Stimulated activated CD4-positive, alpha-beta T cell treated with anti-CD3 and anti-CD28 coated beads, Interleukin-1b, Interleukin-23, amount 100 ng/mL, for 4 hours (primary cell): ENCODE measurements at regions not wholly inside any gene's neighbourhood (a gene's known extent, or its start where the extent isn't known, plus 50 kb on each side); places are given as distances from the start of the nearest gene placed in this dataset.
"Not testable (repeated sequence)": the region's sequence is repeated elsewhere in the genome, so short reads cannot be mapped to it uniquely, and the experiment has no call there.

Experiments
- DNase-seq, 2 donors: peaks; one replicate each; pipeline ENCODE4 v3.0.0-alpha.2; 2020; ENCODE audit warnings: low read depth in 2 of 2

- DNase-seq = no peak
Measured at GRCh38 chr2:35820391-35820790, 535.2 kb upstream of the CRIM1 start.

DNA sequence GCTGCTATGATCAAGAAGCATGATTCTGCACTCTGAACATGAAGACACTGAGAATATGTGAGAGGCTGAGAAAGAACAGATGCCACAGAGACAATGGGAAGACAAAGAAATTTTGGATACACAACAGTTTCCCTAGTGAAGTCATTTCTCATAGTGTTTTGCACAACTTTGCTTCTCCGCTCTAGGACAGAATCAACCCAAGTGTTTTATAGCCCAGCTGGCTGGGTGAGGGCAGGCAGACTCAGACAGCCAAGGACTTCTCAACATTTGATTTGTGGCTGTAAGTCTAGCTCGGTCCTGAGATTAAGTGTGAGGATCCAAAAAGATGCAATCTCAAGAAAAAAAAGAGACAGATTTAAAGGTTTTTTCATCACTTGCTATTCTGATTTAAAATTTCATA is 536.5 kb upstream of the CRIM1 start:
- DNase-seq = no peak

DNA sequence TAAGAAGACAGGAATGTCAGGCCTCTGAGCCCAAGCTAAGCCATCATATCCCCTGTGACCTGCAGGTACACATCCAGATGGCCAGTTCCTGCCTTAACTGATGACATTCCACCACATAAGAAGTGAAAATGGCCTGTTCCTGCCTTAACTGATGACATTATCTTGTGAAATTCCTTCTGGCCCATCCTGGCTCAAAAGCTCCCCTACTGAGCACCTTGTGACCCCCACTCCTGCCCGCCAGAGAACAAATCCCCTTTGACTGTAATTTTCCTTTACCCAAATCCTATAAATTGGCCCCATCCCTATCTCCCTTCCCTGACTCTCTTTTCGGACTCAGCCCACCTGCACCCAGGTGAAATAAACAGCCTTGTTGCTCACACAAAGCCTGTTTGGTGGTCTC is 537.2 kb upstream of the CRIM1 start:
- not testable (repeated sequence) for DNase-seq

DNA sequence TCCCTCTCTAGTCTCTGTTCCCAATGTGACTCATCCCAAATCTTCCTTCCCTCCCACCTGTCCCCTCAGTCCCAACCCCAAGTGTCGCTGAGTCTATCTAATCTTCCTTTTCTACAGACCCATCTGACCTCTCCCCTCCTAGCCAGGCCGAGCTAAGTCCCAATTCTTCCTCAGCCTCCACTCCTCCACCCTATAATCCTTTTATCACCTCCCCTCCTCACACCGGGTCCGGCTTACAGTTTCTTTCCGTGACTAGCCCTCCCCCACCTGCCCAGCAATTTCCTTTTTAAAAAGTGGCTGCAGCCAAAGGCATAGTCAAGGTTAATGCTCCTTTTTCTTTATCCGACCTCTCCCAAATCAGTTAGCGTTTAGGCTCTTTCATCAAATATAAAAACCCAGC is 541.0 kb upstream of the CRIM1 start:
- DNase-seq = not testable (repeated sequence)

DNA sequence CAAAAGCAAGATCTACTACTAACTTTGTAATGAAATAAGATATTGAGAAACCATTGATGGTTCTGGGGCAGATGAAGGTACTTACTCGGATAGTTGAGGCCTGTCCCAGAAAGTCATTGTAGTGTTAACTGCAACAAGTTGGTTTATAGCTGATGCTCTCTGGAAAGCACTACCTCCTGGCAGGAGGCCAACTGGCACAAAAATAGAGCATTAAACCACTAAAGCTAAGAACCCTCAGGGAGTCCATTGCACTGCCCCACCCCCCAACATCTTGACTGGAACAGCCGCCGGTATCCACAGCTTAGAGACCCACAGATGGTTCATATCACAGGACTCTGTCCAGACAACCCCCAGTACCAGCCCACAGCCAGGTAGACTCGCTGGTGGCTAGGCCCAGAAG is 552.5 kb upstream of the CRIM1 start:
- DNase-seq = no peak

DNA sequence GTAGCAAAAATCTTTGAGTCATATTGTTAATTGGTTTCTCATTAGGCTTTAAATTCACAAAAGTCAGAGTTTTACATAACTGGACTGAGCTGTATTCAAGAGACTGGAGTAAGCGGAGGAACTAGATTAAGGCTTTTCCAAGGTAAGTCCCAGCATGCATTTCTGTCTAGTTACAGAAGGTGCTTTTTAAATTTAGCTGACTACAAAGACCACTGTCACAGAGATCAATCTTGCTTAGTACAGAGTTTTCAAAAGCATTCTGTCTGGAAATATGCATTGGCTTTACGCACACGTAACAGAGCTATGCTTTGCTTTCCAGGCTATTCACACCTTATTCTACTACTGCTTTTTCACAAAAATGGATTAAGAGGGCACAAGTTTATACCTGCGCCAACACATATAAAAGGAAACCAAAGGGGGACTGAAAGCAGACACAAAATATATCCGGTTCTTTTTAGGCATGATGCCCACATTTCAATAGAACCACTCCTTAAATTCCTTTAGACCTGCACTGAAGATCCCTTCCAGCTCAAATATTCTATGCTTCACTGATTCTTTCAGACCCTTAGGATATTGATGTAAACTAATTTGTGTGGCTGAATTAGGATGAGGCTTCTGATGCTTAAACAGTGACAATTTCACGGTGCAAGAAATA is 560.7 kb upstream of the CRIM1 start:
- no peak for DNase-seq

DNA sequence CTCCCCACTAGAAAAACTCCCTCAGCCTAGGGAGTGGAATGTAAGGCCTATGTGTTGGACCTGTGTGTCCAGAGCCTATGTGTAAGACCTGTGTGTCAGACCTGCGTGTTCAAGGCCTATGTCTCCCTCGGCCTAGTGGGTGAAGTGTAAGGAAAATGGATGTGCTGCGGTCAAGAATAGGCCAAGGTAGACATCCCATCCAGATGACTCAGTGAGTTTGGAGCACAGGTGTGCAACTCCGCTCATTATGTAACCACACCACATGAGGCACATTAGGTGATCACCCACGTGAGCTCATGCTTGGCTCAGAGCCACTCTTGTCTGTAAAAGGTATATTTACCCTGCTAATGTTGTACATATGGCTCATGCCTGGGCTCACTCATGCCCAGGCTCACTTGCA is 565.3 kb upstream of the CRIM1 start:
- no peak for DNase-seq

GRCh38 chr2:35788543-35788942 is 567.0 kb upstream of the CRIM1 start:
- no peak for DNase-seq

GRCh38 chr2:35787302-35788031 is 568.1 kb upstream of the CRIM1 start:
- DNase-seq = no peak

- DNase-seq = no peak
Measured at GRCh38 chr2:35785564-35785963, 570.0 kb upstream of the CRIM1 start.

GRCh38 chr2:35784777-35785176 is 570.8 kb upstream of the CRIM1 start:
- no peak for DNase-seq

DNA sequence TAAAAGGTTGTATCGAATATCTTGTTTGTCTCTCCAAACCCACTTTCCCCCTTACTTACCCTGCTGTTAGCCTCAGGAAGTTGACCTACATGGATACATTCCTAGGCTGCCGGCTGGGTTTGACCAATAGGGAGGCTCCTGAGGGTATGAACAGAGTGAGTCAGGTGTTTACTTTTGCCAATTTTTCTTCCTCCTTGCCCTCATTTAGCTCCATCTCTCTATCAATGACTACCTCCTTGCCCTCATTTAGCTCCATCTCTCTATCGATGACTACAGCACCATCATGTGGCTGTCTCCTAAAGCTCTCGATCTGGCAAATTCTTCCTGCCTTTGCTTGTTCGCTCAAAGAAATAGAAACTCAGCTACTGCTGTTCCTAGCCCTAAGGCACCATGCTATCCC is 571.9 kb upstream of the CRIM1 start:
- no peak for DNase-seq

GRCh38 chr2:35741556-35741955 is 614.0 kb upstream of the CRIM1 start:
- DNase-seq = no peak

GRCh38 chr2:35731674-35732073 is 623.9 kb upstream of the CRIM1 start:
- DNase-seq = no peak

DNA sequence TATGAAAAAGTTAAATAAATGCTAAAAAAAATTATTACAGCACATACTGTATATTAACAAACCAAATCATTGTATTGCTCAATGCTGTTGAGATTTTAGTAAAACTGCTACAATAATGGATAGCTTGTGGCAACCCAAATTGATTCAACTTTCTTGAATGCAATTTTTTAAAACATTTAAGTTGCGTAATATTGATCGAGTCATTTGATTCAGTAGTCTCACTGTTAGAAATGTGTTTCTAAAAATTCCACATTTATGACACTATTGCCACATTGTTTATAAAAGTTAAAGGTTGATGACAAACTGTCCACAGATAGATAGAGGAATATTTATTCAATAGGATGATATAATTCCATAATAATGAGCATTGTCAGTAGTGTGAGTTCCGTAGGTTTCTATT is 640.7 kb upstream of the CRIM1 start:
- no peak for DNase-seq

DNA sequence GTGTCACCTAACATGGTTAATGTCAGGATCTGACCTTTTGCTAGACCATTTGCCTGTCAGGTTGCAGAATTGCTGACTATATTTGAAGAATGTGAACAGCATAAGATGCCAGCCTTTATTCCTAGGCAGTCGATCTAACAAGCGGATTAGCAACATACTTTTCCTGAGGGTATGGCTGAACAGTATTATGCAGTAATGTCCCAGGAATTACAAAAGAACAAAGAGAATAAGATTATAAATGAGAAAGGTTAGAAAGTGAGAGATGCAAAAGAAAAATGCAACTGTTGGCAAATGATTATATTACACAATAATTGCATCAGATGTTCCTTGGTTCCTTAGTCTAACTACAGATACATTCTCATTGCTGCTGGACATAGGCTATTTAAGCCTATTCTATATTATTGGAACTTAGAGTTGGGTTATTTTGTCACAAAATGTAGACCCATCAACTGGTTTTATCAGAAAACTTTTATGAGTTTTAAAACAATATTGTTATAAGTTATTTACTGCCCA is 647.1 kb upstream of the CRIM1 start:
- DNase-seq = no peak

DNA sequence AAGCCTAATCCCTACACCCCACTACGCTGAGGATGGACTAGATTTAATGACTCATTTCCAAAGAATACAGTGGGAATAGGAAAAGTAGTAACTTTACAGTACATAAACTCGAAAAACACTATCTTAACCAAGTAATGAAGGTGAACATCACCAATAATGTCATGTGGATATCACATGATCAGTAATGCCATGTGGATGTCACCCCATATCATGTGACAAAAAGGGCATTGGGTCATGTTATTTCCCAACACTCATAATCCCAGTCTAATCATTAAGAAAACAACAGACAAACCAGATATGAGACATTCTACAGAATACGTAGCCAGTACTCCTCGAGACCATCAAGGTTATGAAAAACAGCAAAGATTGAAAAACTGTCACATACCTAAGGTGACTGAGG is 667.3 kb upstream of the CRIM1 start:
- DNase-seq = no peak

DNA sequence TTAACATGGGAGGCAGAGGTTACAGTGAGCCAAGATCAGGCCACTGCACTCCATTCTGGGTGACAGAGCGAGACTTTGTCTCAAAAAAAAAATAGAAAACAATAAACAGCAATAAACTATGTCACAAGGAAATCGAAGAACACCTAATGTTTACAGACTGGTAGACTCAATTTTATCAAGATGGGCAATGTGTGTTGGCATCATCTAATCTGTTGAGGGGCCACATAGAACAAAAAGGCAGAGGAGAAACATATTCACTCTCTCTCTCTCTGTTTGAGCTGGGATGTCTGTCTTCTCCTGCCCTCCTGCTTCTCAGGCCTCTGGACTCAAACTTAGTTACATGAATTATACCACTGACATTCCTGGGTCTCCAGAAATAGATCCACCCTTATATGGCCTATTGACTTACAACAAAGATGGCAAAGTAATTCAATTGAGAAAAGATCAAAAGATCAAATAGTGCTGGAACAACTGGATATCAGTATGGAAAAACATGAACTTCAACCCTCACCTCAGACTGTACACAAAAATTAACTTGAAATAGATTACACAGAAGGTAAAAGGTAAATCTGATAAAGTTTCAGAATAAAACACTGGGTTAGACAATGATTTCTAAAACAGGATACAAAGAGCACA is 703.8 kb upstream of the CRIM1 start:
- DNase-seq = no peak

GRCh38 chr2:35614640-35615039 is 740.9 kb upstream of the CRIM1 start:
- DNase-seq = no peak

DNA sequence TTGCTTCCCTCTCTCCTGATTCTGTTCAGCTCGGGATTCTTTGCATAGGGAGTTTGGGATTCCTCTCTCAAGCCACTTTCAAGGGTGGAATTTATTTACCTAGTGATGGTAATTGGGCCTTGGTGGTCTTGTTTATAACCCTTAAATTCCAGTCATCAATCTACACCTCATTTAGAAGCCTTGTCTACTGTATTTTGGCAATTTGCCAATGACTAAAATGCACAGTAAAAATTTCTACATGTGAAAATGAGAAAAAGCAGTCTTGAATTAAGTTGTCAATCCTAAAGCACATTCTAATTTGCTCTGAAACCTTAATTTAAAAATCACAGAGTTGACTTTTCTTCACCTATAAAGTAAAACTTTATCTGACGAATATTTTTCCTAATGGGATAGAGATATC is 749.2 kb upstream of the CRIM1 start:
- DNase-seq = no peak

GRCh38 chr2:35598310-35598709 is 757.3 kb upstream of the CRIM1 start:
- no peak for DNase-seq

DNA sequence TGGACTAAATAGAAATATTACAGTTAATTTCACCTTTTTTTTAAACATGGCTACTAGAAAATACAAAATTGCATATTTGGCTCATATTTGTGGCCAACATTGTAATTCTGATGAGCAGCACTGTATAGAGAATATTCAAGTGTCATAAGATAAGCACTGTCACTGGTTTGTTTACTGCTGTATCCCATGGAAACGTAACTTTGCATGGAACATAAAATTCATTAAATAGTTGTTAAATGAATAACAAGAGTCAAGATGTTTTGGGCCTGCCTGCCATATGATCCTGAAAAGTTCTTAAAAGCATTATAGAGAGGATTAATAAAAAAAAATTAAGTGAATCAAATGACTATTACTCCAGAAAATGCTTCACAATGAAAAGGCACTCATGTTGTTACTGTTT is 763.7 kb upstream of the CRIM1 start:
- DNase-seq = no peak

GRCh38 chr2:35585972-35586371 is 769.6 kb upstream of the CRIM1 start:
- DNase-seq = no peak
